ENCODE measurements at regions not wholly inside any gene's neighbourhood (a gene's known extent, or its start where the extent isn't known, plus 50 kb on each side); places are given as distances from the start of the nearest gene placed in this dataset.

DNA sequence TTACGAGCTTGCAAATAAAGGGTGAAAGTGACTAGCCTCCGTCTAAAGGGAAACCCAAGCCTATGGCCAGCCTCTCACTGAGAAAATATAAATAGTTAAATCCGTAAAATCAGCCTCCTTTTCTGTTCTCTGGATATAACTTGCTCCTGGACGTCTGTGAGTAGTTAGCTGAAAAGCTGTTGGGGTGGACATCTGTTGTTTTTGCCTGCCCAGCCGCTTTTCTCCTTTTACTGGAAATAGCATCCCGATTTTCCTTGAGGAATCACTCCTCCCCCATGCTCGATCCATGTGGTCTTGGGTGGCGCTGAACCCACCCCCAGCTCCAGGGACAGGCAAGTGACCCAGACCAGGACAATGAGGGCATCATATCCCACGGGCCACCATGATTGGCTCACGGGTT is 291.5 kb upstream of the ZNF507 start:
- TF ChIP-seq, protein P1, sequence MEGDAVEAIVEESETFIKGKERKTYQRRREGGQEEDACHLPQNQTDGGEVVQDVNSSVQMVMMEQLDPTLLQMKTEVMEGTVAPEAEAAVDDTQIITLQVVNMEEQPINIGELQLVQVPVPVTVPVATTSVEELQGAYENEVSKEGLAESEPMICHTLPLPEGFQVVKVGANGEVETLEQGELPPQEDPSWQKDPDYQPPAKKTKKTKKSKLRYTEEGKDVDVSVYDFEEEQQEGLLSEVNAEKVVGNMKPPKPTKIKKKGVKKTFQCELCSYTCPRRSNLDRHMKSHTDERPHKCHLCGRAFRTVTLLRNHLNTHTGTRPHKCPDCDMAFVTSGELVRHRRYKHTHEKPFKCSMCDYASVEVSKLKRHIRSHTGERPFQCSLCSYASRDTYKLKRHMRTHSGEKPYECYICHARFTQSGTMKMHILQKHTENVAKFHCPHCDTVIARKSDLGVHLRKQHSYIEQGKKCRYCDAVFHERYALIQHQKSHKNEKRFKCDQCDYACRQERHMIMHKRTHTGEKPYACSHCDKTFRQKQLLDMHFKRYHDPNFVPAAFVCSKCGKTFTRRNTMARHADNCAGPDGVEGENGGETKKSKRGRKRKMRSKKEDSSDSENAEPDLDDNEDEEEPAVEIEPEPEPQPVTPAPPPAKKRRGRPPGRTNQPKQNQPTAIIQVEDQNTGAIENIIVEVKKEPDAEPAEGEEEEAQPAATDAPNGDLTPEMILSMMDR (IDR thresholded peaks at IDR 0.05; ENCODE audit: low read depth, low read length), result no peak
- ChIA-PET CTCF (no interaction called here), POLR2A (no interaction called here)
- no peak for DNase-seq (ENCODE audit: low read depth, low spot score)
- Histone ChIP-seq H3K9me3 (ENCODE audit: control insufficient read depth, insufficient read depth, low read length) (no peaks in the 10 kb centered on the region), H3K4me3 (ENCODE audit: low read depth, low read length) (no peak overlapping the region), H3K27me3 (ENCODE audit: control insufficient read depth, insufficient read depth, low read length) (no peaks in the 10 kb centered on the region), H3K27ac (ENCODE audit: low read depth, low read length) (no peak overlapping the region)

DNA sequence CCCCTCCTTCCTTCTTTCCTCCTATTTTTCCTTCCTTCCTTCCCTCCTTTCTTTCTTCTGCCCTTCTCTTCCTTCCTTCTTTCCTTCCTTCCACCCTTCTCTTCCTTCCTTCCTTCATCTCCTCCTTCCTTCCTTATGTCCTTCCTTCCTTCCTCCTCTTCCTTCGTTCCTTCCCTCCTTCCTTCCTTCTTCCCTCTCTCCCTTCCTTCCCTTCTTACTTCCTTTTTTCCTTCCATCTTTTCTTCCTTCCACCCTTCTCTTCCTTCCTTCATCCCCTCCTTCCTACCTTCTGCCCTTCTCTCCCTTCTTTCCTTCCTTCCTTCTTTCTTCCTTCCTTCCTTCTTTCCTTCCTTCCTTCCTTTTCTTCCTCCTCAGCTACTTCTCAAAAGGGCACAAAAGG is 287.3 kb upstream of the ZNF507 start:
- DNase-seq (ENCODE audit: low read depth, low spot score), result no peak
- no peaks in the 10 kb centered on the region for H3K27me3 ChIP-seq (ENCODE audit: control insufficient read depth, insufficient read depth, low read length)
- H3K9me3 ChIP-seq (ENCODE audit: control insufficient read depth, insufficient read depth, low read length), result no peaks in the 10 kb centered on the region; the same call in 1 of the 2 replicates
- POLR2A ChIA-PET, result no interaction called here
- H3K4me3 ChIP-seq (ENCODE audit: low read depth, low read length), result no peak overlapping the region
- TF ChIP-seq, protein P1 (IDR thresholded peaks at IDR 0.05; ENCODE audit: low read depth, low read length), result no peak
- no peak overlapping the region for H3K27ac ChIP-seq (ENCODE audit: low read depth, low read length)
- CTCF ChIA-PET, result no interaction called here

DNA sequence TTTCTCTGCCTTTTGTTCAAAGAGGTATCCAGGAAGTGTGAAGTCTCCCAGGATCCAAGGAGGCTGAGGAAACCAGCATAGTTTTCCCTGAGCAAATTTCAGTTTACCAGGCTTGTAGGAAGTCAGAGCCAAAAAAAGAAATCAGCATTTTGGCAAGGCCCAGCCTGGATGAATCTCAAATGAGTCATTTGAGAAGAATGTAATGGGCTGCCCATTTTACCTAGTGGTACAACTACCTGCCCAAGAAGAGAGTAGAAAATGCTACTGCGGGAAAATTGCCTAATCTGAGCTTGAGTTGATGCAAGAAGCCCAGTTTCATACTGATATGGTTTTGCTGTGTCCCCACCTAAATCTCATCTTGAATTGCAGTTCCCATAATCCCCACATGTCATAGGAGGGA is 284.1 kb upstream of the ZNF507 start:
- ChIA-PET CTCF (no interaction called here), POLR2A (no interaction called here)
- H3K27me3 ChIP-seq (ENCODE audit: control insufficient read depth, insufficient read depth, low read length), result no peaks in the 10 kb centered on the region
- peaks cover 5% of the 10 kb centered on the region for H3K9me3 ChIP-seq (ENCODE audit: control insufficient read depth, insufficient read depth, low read length)
- H3K4me3 ChIP-seq (ENCODE audit: low read depth, low read length), result no peak overlapping the region
- TF ChIP-seq, protein P1 (IDR thresholded peaks at IDR 0.05; ENCODE audit: low read depth, low read length), result no peak
- DNase-seq (ENCODE audit: low read depth, low spot score), result no peak
- H3K27ac ChIP-seq (ENCODE audit: low read depth, low read length), result no peak overlapping the region

DNA sequence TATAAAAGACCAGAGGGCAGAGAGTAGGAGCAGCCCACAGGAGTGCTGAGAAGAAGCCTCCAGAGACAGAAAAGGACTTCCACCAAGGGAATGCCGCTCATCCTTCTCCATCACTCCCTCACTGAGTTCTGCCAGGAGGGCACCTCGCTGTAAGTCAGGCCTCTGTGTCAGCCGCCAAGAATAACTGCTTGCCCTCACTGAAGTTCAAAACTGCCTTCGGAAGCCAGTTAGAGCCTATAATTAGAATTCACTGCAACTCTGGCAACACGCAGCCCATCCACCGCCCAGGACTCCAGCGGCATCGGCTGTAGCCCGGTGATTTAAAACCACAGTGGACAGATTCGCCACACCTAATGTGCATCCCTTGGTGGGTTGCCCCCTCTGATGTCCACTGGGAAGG is 281.8 kb upstream of the ZNF507 start:
- TF ChIP-seq, protein P1 (IDR thresholded peaks at IDR 0.05; ENCODE audit: low read depth, low read length), result no peak
- POLR2A ChIA-PET, result no interaction called here
- DNase-seq (ENCODE audit: low read depth, low spot score), result no peak
- Histone ChIP-seq H3K9me3 (ENCODE audit: control insufficient read depth, insufficient read depth, low read length) (peaks cover 5% of the 10 kb centered on the region), H3K4me3 (ENCODE audit: low read depth, low read length) (no peak overlapping the region), H3K27me3 (ENCODE audit: control insufficient read depth, insufficient read depth, low read length) (no peaks in the 10 kb centered on the region), H3K27ac (ENCODE audit: low read depth, low read length) (no peak overlapping the region)
- CTCF ChIA-PET, result no interaction called here

DNA sequence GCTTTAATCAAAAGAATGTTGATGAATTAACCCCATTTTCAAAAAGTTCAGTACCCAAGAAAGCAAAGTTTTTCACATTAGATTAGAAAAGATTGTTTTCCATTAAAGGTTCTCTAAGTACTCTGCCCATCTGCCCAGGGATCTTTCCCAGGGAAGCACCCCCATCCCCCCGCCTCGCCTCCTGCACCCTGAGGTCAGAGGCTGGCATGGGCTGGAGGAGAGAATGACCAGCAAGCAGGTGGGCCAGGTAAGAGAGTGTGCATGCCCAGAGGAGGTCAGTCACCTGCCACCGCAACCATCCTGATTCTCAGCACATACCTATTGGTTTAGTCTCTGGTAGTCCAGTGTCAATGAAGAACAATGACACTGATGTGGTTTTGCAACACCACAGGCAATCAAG is 279.4 kb upstream of the ZNF507 start:
- Histone ChIP-seq H3K27me3 (ENCODE audit: control insufficient read depth, insufficient read depth, low read length) (no peaks in the 10 kb centered on the region), H3K9me3 (ENCODE audit: control insufficient read depth, insufficient read depth, low read length) (peaks cover 5% of the 10 kb centered on the region), H3K4me3 (ENCODE audit: low read depth, low read length) (no peak overlapping the region), H3K27ac (ENCODE audit: low read depth, low read length) (no peak overlapping the region)
- POLR2A ChIA-PET, result no interaction called here
- CTCF ChIA-PET, result no interaction called here
- no peak for DNase-seq (ENCODE audit: low read depth, low spot score)
- TF ChIP-seq, protein P1 (IDR thresholded peaks at IDR 0.05; ENCODE audit: low read depth, low read length), result no peak

All from AG04450 (cell line).